ENCODE measurements at regions not wholly inside any gene's neighbourhood (a gene's known extent, or its start where the extent isn't known, plus 50 kb on each side); places are given as distances from the start of the nearest gene placed in this dataset.

DNA sequence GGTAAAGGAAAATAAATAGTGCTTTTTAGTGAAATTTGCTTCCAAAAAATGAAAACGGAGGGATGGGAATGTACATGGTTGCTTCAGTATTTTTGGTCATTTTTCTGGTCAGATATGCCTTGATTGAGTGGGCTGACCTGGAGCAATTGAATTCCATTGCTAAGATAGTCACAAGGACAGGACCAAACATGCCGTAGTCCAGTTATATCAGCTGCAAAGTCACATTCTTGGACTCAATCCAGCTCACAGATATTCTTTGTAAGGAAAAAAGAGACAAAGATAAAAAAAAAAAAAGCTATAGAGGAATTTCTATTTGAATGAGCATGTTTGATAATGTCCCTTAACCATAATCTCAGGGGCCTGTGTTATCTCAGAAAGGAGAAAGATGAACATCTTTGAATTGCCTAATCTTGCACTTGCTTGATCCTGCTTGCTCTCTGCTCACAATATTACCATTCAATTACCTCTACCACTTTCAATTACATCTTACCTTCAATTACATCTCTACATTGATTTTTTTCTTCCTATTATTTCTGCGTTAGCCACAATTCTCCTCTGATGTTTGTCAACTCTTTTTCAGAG, 75.4 kb upstream of the PACRGL start:
- TF ChIP-seq, protein P1, sequence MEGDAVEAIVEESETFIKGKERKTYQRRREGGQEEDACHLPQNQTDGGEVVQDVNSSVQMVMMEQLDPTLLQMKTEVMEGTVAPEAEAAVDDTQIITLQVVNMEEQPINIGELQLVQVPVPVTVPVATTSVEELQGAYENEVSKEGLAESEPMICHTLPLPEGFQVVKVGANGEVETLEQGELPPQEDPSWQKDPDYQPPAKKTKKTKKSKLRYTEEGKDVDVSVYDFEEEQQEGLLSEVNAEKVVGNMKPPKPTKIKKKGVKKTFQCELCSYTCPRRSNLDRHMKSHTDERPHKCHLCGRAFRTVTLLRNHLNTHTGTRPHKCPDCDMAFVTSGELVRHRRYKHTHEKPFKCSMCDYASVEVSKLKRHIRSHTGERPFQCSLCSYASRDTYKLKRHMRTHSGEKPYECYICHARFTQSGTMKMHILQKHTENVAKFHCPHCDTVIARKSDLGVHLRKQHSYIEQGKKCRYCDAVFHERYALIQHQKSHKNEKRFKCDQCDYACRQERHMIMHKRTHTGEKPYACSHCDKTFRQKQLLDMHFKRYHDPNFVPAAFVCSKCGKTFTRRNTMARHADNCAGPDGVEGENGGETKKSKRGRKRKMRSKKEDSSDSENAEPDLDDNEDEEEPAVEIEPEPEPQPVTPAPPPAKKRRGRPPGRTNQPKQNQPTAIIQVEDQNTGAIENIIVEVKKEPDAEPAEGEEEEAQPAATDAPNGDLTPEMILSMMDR (IDR thresholded peaks at IDR 0.05; ENCODE audit: low read depth, low read length) = no peak
- Histone ChIP-seq H3K36me3 (no peaks in the 10 kb centered on the region), H3K27me3 (peaks cover 54% of the 10 kb centered on the region), H3K4me1 (no peaks in the 10 kb centered on the region), H3K4me3 (ENCODE audit: low read depth, low read length) (no peak overlapping the region), H3K9me3 (no peaks in the 10 kb centered on the region)
- no peak for DNase-seq

DNA sequence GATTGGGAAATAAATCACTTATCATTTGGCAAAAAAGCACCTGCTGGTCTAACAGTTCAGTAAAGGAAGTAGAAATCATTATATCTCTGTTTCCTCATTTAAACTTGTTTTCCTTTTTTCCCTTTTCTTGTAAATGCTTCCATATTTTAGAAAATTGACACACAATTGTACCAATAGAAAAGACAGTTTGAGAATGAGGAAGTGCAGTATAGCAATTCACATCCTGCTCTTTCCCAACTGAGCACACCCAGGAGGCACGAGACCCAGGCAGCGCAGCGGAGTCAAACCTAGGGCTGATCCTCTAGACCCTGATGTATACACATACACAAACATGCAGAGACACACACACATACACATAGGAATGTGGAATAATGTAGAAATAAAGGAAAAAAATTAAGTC, 74.8 kb upstream of the PACRGL start:
- DNase-seq = no peak
- Histone ChIP-seq H3K4me1 (no peaks in the 10 kb centered on the region), H3K4me3 (ENCODE audit: low read depth, low read length) (no peak overlapping the region), H3K27me3 (peaks cover 54% of the 10 kb centered on the region), H3K9me3 (no peaks in the 10 kb centered on the region), H3K36me3 (no peaks in the 10 kb centered on the region)
- TF ChIP-seq, protein P1 (IDR thresholded peaks at IDR 0.05; ENCODE audit: low read depth, low read length) = no peak

DNA sequence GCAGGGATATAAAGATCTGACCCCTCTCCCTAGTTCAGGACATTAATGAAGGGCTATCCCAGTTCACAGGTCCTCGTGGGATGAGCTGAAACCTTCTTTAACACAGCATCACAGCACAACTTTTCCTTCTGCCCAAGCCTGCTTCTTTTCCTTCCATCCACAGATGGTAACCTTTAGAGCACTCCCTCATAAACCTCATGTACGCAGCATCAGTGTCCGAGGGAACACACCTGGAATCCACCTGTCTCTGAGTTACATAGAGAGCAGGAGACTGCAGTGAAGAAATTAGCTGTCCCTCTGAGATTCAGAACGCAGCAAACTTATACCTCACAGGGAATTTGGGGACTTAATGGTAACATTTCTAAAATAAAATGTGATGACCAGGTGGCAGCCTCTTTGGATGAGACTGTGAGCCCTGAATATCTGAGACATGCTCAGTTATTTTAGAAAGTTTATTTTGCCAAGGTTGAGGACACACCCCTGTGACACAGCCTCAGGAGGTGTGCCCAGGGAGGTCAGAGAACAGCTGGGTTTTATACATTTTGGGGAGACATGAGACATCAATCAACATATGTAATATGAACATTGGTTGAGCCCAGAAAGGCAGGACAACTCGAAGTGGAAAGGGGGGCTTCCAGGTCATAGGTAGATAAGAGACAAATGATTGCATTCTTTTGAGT, 73.8 kb upstream of the PACRGL start:
- Histone ChIP-seq H3K27me3 (peaks cover 54% of the 10 kb centered on the region), H3K4me1 (no peaks in the 10 kb centered on the region), H3K4me3 (ENCODE audit: low read depth, low read length) (no peak overlapping the region), H3K9me3 (no peaks in the 10 kb centered on the region), H3K36me3 (no peaks in the 10 kb centered on the region)
- DNase-seq = no peak
- TF ChIP-seq, protein P1 (IDR thresholded peaks at IDR 0.05; ENCODE audit: low read depth, low read length) = no peak

DNA sequence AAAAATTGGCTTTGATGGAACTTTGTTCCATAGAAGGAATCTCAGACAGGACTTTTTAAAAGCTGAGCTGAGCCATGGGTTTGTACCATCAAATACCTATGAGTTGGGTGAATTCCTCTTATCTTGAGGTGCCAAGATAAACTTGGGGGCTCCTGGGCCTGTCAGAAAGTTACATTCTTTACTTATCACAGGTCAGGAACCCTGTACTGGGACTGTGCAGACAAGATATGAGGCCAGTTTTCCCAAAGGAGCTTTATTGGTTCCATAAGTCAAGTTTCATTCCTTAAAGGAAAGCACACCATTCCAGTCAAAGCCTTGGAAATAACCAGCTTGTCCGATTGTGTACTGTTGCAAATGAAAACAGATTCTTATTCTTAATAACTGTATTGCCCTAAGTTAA, 72.4 kb upstream of the PACRGL start:
- DNase-seq = no peak
- peaks cover 45% of the 10 kb centered on the region for H3K27me3 ChIP-seq
- H3K4me1 ChIP-seq = no peaks in the 10 kb centered on the region
- no peaks in the 10 kb centered on the region for H3K9me3 ChIP-seq
- no peak overlapping the region for H3K4me3 ChIP-seq (ENCODE audit: low read depth, low read length)
- no peaks in the 10 kb centered on the region for H3K36me3 ChIP-seq
- TF ChIP-seq, protein P1 (IDR thresholded peaks at IDR 0.05; ENCODE audit: low read depth, low read length) = no peak

DNA sequence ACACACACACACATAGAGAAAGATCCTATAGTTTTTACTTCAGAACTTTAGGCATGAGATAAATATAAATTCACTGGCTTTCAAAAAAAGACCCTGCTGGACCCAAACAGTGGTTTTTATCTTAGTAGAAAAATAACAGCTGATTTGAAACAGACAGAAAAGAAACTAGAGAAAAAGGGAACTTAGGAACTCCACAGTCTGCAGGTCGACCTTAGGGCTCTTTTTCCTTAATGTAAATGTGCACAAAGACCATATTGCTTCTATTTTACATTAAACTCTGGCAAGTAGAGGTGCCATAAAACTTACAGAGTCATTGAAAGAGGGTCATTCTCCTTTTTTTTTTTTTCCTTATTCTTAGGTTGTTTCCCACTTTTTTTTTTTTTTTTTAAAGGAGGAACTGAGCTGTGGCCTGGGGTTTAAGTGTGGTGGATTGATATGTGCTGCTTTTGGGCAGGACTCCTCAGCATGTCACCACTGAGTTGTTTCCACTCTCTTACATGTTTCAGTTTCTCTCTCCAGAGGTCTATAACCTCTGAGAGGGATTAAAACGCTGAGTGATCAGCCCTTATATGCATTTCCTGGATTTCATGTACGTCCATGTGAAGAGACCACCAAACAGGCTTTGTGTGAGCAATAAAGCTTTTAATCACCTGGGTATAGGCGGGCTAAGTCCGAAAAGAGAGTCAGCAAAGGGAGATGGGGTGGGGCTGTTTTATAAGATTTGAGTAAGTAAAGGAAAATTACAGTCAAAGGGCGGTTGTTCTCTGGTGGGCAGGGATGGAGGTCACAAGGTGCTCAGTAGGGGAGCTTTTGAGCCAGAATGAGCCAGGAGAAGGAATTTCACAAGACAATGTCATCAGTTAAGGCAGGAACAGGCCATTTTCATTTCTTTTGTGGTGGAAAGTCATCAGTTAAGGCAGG, 70.8 kb upstream of the PACRGL start:
- no peaks in the 10 kb centered on the region for H3K36me3 ChIP-seq
- H3K27me3 ChIP-seq = peaks cover 35% of the 10 kb centered on the region
- H3K4me3 ChIP-seq (ENCODE audit: low read depth, low read length) = no peak overlapping the region
- no peak for DNase-seq
- no peaks in the 10 kb centered on the region for H3K4me1 ChIP-seq
- H3K9me3 ChIP-seq = no peaks in the 10 kb centered on the region
- TF ChIP-seq, protein P1 (IDR thresholded peaks at IDR 0.05; ENCODE audit: low read depth, low read length) = no peak
